ENCODE measurements at regions not wholly inside any gene's neighbourhood (a gene's known extent, or its start where the extent isn't known, plus 50 kb on each side); places are given as distances from the start of the nearest gene placed in this dataset.
A peak's percentile ranks its signal among the peaks of the same experiment; 100 is the strongest.
"Not testable (repeated sequence)": the region's sequence is repeated elsewhere in the genome, so short reads cannot be mapped to it uniquely, and the experiment has no call there.

DNA sequence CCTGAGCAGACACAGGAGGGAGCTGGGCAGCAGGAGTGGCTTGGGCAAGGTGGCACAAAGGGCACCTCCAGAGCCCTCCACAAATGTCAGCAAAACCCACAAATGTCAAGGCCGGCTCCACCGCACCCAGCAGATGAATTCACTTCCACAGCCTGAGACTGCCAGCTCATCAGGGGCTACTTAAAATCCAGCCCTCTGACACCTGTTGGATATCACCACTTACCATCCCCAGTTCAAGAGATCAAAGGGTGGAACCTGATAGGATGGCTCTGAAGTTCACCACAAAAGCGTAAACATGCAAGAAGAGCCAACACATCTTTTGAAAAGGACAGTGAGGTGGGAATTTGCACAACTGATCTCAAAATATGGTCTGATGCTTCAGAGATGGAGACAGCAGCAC is 168.6 kb upstream of the GRK3 start:
- no peak for DNase-seq (ENCODE audit: low spot score)

DNA sequence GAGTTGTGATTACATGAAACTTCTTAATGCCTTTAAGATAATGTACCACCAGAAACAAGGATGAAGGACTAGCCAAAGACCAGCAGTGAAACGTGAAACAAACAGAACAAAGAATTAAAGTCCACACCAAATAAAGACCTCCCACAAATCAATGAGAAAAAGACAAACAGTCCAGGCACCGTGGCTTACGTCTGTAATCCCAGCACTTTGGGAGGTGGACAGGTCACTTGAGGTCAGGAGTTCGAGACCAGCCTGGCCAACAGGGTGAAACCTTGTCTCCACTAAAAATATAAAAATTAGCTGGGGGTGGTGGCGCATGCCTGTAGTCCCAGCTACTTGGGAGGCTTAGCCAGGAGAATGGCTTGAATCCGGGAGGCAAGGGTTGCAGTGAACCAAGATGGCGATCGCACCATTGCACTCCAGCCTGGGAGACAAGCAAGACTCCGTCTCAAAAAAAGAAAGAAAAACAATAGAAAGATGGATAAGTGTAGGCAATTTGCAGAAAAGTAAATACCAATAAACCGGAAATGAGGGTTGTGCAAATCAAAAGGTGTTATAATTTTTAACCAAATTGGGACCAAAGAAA is 167.8 kb upstream of the GRK3 start:
- no peak for DNase-seq (ENCODE audit: low spot score)

DNA sequence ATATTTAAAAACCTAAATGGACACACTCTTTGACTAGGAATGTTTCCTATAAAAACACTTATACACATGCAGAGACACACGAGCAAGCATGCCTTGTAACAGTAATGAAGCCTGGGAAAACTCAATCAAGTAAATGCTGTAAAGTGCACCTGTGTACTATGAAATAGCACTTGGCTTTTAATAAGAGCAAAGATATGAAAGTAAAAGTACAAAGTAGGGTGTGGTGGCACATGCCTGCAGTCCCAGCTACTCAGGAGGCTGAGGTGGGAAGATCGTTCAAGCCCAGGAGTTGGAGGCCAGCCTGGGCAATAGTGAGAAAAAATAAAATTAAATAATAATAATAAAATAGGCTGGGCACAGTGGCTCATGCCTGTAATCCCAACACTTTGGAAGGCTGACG is 166.9 kb upstream of the GRK3 start:
- no peak for DNase-seq (ENCODE audit: low spot score)

DNA sequence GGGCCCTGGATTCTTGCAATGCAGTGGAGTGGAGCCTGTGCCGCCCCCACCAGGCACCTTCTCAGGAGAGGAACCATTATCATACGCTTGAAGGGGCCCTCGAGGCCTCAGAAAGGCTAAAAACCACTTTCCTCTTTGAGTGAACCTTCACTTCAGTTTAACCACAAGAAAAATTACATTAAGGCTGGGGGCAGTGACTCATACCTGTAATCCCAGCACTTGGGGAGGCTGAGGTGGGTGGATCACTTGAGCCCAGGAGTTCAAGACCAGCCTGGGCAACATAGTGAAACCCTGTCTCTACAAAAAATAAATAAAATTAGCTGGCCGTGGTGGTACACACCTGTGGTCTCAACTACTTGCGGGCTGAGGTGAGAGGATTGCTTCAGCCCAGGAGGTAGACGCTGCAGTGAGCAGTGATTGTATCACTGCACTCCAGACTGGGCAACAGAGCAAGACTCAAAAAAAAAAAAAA is 165.8 kb upstream of the GRK3 start:
- not testable (repeated sequence) for DNase-seq (ENCODE audit: low spot score)

DNA sequence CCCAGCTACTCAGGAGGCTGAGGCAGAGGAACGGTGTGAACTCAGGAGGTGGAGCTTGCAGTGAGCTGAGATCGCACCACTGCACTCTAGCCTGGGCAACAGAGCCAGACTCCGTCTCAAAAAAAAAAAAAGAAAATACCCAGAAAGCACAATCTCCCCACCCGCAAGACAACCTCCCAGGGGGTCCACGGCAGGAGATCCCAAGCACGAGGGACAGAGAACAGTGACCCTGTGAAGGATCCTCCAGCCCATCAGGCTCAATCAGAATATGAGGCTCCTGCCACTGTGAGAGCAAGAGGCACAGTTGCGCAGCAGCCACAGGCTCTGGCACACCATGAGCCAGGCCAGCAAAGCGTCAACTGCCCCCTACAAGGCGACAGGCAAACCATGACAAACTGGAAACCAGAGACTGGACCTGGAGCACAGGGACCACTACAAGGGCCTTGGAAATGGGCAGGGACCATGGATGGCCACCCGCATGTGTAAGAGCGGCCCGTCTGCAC is 164.8 kb upstream of the GRK3 start:
- no peak for DNase-seq (ENCODE audit: low spot score)

DNA sequence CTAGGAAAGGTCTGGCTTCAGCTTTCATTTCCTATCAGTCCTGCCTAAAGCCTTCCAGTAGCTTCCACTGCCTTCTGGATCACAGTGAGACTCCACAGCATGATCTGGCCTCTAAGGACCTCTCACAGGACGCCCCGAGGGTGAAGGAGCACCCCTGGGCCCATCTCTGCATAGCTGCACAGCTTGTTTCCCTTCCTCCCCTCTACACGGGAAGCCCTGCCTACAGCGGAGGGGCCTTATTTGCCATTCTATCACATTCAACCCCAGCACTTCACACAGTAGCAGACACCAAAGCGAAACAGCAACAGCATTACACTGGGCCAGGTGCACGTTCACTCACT is 162.3 kb upstream of the GRK3 start:
- no peak for DNase-seq (ENCODE audit: low spot score)

DNA sequence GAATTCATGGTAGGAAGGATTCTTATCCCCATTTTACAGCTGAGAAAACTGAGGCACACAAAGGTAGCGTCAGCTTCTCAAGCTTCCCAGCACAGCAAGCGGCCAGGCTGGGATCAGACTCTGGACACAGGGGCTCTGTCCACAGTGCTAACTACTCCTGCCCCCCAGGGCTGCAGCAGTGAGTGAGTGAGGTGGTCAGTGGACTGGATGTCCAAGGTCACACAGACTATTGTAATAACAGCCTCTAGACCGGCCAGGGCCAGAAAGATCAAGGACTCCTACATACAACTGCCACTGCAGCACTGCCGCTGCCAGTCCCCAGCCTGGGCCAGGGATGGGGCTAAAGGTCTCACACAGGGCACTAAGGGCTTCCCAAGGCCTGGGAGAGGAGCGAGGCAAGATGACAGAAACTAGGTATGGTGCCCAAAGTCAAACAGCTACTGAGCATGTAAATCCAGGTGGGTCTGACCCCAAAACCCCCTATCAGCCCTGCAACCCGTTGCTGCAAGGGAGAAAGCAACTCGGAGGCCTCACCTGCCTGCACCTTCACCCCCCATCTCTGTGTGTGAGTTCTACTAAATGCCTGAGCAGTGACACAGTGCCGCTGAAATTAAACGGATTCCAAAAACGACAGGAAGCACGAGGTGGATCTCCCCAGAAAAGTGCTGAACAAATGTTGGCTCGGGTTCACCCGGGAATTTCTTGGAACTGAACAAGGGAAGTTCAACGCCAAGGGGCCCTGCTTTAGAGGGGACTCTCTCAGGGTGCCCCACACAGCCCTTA is 161.8 kb upstream of the GRK3 start:
- no peak for DNase-seq (ENCODE audit: low spot score)

DNA sequence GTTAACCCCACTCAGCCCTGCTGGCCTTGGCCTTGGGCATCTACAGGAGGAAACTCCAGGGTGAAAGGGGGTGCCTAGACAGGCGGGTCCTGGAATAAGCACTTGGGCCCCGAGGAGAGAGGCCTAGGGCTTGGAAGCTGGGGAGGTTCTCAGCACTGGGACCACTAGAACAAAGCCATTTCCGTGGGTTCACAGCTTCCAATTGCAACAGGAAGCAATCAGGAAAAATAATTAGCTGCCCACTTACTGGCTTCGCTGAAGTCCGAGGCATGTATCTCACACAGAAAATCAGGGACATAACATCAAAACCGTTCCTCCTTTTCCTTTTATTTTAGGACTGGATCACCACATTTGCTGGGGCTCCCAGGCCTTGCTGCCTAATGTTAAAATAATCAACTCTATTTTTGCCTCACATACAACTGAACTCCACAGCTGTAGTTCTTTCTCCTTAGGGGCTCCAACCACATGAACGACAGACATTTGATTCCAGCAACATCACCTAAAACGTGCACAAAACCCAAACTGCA is 161.1 kb upstream of the GRK3 start:
- DNase-seq (ENCODE audit: low spot score), result no peak

DNA sequence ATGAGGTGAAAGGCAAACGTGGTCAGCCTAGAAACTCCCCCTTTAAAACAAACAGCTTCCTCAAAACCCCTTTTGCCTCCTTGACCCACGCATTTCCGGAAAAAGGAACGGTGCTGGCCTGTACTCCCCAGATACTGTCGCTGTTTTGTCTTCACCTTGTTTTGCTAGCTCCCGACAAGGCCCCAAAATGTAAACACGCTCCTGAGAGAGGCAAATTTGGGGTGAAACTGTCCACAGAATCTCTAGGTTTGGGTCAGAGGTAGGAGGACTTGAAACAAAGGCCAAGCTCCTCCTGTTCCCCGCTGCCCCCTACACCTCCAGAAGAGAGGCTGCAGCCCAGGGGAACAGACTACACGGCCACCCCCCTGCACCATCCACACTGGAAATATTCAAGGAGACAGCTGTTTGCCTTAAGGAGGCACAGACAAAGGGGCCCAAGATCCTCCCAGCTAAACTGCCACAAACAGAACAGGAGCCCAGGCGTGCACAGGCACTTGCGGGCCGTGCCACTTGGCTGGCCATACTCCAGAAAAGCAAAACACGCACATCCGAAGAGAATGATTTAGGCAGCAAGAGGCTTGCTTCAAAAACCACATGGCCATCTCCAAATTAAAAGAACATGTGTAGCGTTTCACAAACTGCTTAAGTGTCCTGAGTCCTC is 160.5 kb upstream of the GRK3 start:
- no peak for DNase-seq (ENCODE audit: low spot score)

DNA sequence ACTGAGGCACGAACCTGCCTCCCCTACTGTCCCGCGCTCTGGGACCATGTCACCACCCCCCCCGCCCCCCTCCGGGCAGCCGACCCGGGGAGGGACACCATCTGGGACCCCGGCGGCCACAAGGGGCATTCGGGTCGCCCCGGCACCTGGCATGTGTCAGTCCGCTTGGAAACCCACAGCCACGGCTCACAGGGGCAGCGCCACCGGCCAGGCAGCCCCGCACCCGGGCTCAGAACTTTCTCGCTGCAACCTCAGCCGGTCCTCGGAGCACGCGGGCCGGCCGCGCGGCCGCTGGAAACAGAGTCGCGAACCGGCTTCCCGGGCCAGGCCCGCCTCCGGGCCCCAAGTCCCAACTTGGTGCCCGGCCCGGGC is 159.9 kb upstream of the GRK3 start:
- no peak for DNase-seq (ENCODE audit: low spot score)

DNA sequence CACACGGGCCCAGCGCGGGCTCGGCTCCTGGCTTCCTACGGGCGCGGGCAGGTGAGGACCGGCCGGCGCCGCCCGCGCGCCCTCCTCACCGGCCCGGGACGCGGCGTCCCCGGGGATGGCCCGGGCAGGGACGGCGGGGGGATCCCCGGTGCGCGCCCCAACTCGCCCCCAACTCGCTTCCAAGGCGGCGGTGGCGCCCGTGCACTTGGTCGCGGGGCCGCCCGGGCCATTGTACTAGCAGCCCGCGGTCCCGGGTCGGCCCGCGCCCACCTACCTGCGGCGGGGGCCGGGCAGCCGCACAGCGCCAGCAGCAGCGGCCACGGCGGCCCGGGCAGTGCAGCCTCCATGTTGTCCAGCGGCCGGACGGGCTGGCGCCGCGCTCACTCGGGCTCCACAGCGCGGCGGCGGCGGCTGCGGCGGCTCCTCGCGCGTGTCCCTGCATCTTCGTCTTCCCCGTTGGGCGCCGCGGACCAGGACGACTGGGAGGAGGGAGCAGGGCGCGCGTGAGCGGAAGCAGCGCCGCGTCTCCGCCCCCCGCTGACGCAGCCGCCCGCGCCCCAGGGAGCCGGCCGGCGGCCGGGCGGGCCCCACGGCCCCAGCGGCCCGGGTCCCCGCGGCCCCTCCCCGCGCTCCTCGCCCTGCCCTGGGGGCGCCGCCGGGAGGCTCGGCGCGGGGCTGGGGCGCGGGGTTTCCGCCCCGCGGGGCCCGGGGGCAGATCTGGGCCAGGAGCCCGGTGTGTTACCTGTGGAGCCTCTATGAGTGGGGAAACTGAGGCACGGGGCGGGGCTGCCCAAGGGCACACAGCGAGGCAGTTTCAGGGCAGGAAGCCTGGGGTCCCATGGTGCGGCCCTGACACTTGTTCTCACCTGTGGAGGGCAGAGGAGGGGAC is 159.3 kb upstream of the GRK3 start:
- DNase-seq (ENCODE audit: low spot score), result peak; percentile 30

DNA sequence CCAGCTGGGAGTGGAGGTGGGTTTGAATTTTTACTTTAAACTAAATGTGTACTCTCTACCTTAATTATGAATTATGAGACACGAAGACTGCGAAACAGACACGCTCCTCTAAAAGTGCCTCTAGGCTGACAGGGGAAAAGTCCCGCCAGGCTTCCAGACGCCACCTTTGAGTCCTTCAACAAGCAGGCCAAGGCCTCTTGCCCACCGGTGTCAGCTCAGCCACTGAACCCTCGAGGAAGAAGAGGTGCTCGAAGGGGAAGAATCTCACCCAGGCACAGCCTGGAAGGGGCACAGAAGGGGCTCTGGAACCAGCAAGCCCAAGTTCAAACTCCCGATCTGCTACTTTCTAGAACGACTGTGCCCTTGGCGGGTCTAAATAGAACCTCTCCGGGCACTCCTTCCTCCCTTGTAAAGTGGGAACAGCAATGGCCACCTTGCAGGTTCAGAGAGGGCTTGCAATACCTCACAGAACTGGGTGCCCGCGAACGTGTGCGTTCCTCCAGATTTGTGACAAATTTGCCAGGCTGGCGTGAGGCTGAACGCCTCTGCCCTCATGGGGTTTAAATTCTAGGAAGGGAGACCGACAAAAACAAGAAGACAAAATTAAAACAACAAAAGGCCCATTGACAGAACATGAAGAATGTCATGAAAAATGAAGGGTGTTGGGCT is 158.5 kb upstream of the GRK3 start:
- no peak for DNase-seq (ENCODE audit: low spot score)

DNA sequence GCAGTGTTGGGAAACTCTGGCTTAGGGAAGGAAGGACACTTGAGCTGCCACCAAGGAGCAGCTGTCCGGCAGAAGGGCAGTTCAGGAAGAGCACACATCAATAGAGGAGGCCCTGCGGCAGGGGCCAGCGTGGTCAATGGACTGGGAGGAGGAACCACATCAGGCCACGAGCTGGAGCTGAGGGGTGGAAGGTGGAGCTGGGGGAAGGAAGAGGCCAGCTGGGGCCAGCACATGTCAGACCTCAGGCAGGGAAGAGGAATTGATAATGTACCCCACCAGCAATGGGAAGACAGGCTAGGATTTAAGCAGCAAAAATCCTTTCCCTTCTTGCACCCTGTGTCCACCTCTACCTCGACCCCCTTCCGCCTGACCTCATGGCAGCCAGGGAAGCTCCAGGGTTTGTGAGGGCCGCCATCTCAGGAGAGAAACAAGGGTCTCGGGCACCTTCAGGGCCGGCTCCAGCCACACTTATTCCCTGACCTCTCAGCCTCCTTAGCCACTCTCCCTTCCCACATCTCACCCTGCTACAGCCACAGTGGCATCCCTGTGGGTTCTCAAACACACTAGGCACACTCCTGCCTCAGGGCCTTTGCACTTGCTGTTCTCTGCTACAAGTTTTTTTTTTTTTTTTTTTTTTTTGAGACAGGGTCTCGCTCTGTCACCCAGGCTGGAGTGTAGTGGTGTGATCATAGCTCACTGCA is 157.8 kb upstream of the GRK3 start:
- no peak for DNase-seq (ENCODE audit: low spot score)

DNA sequence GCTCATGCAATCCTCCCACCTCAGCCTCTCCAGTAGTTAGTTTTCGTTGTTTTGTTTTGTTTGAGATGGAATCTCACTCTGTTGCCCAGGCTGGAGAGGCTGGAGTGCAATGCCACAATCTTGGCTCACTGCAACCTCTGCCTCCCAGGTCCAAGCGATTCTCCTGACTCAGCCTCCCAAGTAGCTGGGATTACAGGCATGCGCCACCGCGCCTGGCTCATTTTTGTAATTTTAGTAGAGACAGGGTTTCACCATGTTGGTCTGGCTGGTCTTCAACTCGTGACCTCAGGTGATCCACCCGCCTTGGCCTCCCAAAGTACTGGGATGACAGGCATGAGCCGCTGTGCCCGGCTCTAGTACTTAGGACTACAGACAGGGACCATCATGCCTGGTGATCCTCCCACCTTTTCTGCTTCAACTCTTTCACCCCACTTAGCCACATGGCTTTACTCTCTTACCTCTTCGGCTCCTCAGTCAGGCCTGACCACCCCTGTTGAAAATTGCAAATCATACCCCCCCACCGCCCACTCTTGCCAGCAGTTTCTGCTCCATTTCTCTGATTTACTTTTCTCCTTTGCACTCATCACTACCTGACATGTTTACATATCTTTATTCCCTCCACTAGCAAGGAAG is 157.1 kb upstream of the GRK3 start:
- DNase-seq (ENCODE audit: low spot score), result no peak

DNA sequence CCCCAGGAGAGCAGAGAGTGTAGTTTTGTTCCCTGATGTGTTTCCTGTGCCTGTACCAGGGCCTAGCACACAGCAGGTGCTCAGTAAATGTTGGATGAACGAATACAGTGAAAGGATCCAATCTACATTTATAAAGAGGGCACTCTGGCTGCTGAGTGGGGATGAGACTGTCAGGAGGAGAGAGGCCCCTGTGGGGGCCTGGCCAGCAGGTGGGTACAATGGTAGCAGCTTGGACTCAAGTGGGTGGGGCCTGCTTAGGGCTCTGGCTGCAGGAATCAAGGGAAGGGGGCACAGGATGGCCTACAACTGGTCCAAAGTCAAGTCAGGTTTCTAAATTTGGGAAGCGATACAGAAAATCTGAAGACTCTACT is 156.6 kb upstream of the GRK3 start:
- no peak for DNase-seq (ENCODE audit: low spot score)

DNA sequence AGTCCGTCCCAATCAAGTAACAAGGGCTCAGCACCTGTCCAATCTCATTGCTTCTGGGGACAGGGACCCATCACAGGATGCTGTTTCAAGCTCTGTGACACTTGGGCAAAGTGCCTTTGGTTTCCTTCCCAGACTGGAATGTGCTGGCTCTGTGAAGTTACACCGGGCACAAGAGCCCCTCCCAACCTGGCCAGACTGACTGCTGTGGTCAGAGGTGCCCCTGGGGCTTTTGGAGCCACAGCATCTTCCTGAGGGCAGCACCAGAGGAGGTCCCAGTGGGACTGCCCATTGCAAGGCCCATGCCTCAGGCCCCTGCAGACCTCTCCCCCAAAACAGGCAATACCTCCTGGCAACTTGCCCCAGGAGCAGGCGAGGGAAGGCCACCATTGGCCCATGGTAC is 155.2 kb upstream of the GRK3 start:
- DNase-seq (ENCODE audit: low spot score), result no peak

DNA sequence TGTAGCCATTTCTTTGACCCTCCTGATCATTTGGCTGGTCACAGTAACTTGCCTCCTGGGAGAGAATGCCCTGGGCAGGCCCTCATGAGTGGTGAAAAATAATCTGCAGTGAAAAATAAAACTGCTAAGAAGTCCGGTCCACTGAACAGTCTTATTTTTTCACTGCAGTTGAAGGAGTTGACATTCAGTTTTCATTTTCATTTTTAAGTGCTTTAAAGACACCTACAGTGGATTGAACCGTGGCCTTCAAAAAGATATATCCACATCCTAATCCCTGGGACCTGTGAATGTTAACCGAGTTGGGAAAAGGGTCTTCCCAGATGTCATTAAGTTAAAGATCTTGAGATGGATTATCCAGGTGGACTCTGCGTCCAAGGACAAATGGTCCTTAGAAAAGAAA is 153.6 kb upstream of the GRK3 start:
- DNase-seq (ENCODE audit: low spot score), result no peak

DNA sequence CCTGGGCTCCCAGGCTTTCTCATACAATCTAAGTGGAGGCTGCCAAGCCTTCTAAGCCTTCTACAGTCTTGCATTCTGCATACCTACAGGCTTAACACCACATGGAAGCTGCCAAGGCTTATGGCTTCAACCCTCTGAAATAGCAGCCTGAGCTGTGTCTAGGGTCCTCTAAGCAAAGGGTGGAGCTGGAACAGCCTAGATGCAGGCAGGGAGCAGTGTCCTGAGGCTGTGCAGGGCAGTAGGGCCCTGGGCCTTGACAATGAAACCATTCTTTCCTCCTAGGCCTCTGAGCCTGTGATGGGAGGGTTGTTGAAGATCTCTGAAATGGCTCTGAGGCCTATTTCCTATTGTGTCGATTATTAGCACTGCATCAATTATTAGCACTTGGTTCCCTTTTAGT is 150.9 kb upstream of the GRK3 start:
- no peak for DNase-seq (ENCODE audit: low spot score)

DNA sequence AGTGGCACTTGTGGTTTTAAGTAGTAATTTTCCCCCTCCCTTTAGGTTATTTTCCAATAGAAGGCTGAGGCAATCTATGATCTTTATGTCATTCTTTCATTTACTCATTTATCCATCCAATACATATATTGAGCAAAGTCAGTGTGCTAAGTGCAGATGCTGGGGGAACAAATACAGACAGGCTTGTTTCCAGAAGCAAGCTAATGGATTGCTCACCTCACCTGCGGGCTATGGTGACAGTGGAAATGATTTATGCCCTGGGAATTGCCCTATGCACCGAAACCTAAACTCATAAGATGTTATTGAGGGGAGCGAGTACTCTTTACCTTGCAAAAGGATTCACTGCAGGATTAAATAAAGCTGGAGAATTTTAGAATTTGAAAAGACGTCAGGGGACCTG is 148.7 kb upstream of the GRK3 start:
- not testable (repeated sequence) for DNase-seq (ENCODE audit: low spot score)

DNA sequence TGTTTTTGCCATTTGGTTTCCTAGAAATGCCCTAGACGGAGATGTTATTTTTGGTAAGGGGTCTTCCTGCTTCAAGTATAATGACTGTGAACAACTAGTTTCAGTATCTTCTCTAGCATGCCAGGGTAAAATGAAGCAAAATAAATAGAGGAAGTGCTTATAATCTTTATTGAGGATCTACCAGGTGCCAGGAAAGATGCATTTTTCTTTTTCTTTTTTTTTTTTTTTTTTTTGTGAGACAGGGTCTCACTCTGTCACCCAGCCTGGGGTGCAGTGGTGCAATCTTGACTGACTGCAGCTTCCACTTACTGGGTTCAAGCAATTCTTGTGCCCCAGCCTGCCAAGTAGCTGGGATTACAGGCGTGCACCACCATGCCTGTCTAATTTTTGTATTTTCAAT is 146.6 kb upstream of the GRK3 start:
- DNase-seq (ENCODE audit: low spot score), result not testable (repeated sequence)
